K562 (cell line): ENCODE measurements at regions not wholly inside any gene's neighbourhood (a gene's known extent, or its start where the extent isn't known, plus 50 kb on each side); places are given as distances from the start of the nearest gene placed in this dataset.
A peak's percentile ranks its signal among the peaks of the same experiment; 100 is the strongest.

Source experiments
- ATAC-seq: fragments of 200-7000 bp; cut with Tn5 transposase; 3 replicates; pipeline ENCODE4 v1.9.1; 2020; ENCODE audit warnings: moderate library complexity
- BruUV-seq: library from RNA; stranded (reverse); fragments of 400-500 nt; replicated peaks from 2 replicates; lab custom pipeline; 2021; lab: Mats Ljungman, UMichigan
- CTCF ChIA-PET: fragments of 300-600 bp; formaldehyde crosslinking; extraction: SDS; loops from one replicate; lab custom pipeline; 2021; ENCODE audit warnings: low intra/inter-chr PET ratio; lab: Yijun Ruan, JAX
- POLR2A ChIA-PET: fragments of 300-600, 350-650 bp; sonication (Branson Sonifier 250); formaldehyde crosslinking; extraction: SDS; loops from one replicate; lab custom pipeline; 2021; ENCODE audit warnings: antibody characterized with exemption, inconsistent platforms; lab: Yijun Ruan, JAX
- DNase-seq, 4 experiments: peaks; one replicate each; pipeline versions ENCODE4 v3.0.0 to v3.0.0-alpha.2; 2011 to 2018; ENCODE audit warnings: low spot score in 3 of 4, mixed read lengths in 3 of 4; ENCODE audit errors: extremely low read depth in 1 of 4
- FAIRE-seq: peaks from 2 replicates; lab custom pipeline; 2011; peaks lifted over from hg19 to GRCh38; lab: Jason Lieb, UNC
- H2AFZ ChIP-seq: 2 replicates; pipeline ENCODE4 v1.6.0; 2011; ENCODE audit warnings: low read depth, low read length, control low read depth, inconsistent platforms
- H3K27ac ChIP-seq: fragments of 200-600 bp; 3 replicates; pipeline ENCODE4 v1.8.0; 2011; ENCODE audit warnings: low read depth, mild to moderate bottlenecking, control low read depth, inconsistent platforms, low read length, moderate library complexity, mixed read lengths; ENCODE audit errors: extremely low read depth
- H3K27me3 ChIP-seq, 2 experiments: fragments of 300-600 bp in 1 of 2; 2 replicates in 1 of 2; 3 replicates in 1 of 2; pipeline versions ENCODE4 v1.6.0 to v1.8.0; 2011; ENCODE audit warnings: inconsistent platforms in 2 of 2, low read length in 2 of 2, mild to moderate bottlenecking in 1 of 2, mixed read lengths in 1 of 2, moderate library complexity in 1 of 2; ENCODE audit not compliant: control insufficient read depth in 2 of 2, insufficient read depth in 2 of 2
- H3K36me3 ChIP-seq: fragments of 300-600 bp; 3 replicates; pipeline ENCODE4 v1.8.0; 2011; ENCODE audit warnings: mild to moderate bottlenecking, low read length, inconsistent platforms; ENCODE audit not compliant: control insufficient read depth, insufficient read depth
- H3K4me1 ChIP-seq, 2 experiments: fragments of 200-600 bp in 1 of 2; replicated peaks in 1 of 2; 2 replicates in 1 of 2; 3 replicates in 1 of 2; pipeline versions ENCODE4 v1.5.1 to v1.8.0; 2011; ENCODE audit warnings: inconsistent platforms in 2 of 2, low read length in 2 of 2, mild to moderate bottlenecking in 1 of 2, mixed read lengths in 1 of 2, moderate library complexity in 1 of 2; ENCODE audit not compliant: control insufficient read depth in 2 of 2, insufficient read depth in 2 of 2
- H3K4me2 ChIP-seq: 2 replicates; pipeline ENCODE4 v1.6.1; 2011; ENCODE audit warnings: low read length, control low read depth, inconsistent platforms, mixed read lengths; ENCODE audit not compliant: insufficient read depth
- H3K4me3 ChIP-seq: fragments of 200-600 bp; sonication (generic), shearing (Covaris generic); 2 replicates; pipeline ENCODE4 v1.5.1; 2016; ENCODE audit warnings: control low read depth, inconsistent platforms
- H3K79me2 ChIP-seq: fragments of 200-600 bp; 3 replicates; pipeline ENCODE4 v1.8.0; 2011; ENCODE audit warnings: low read length, inconsistent platforms; ENCODE audit not compliant: control insufficient read depth, insufficient read depth
- H3K9ac ChIP-seq, 2 experiments: 2 replicates each; pipeline versions ENCODE4 v1.6.0 to v1.6.1; 2011; ENCODE audit warnings: low read depth in 2 of 2, low read length in 2 of 2, control low read depth in 1 of 2, inconsistent platforms in 1 of 2, mild to moderate bottlenecking in 1 of 2, mixed read lengths in 1 of 2; ENCODE audit not compliant: insufficient read depth in 1 of 2
- H3K9me1 ChIP-seq: one replicate; pipeline ENCODE4 v1.6.0; 2011; ENCODE audit warnings: inconsistent platforms, mild to moderate bottlenecking, low read length, moderate library complexity; ENCODE audit not compliant: control insufficient read depth, insufficient read depth
- H3K9me3 ChIP-seq: replicated peaks from 2 replicates; pipeline ENCODE4 v1.5.1; 2011; ENCODE audit warnings: low read depth, low read length, inconsistent platforms; ENCODE audit not compliant: control insufficient read depth, insufficient read depth
- H4K20me1 ChIP-seq: replicated peaks from 2 replicates; pipeline ENCODE4 v1.6.1; 2011; ENCODE audit warnings: low read length, inconsistent platforms, mixed read lengths; ENCODE audit not compliant: control insufficient read depth, insufficient read depth
- CBFA2T2 ChIP-seq: fragments of 450-650 bp; conservative IDR thresholded peaks from 2 replicates; pipeline ENCODE4 v1.6.1; 2017; ENCODE audit warnings: mild to moderate bottlenecking
- CXXC5 ChIP-seq: fragments of 250-450 bp; sonication (Bioruptor Pico); IDR thresholded peaks from 2 replicates; pipeline ENCODE4 v1.8.0; 2022; ENCODE audit warnings: inconsistent platforms, mild to moderate bottlenecking, moderate library complexity
- DACH1 ChIP-seq: fragments of 450-650 bp; IDR thresholded peaks from 2 replicates; pipeline ENCODE4 v1.6.1; 2018; ENCODE audit not compliant: partially characterized antibody
- ELF1 ChIP-seq: fragments of 200-800 bp; sonication (Bioruptor generic); IDR thresholded peaks from 2 replicates; pipeline ENCODE4 v1.6.1; 2016; ENCODE audit warnings: missing genetic modification characterization, missing compliant biosample characterization
- ERF ChIP-seq: fragments of 450-650 bp; formaldehyde crosslinking; IDR thresholded peaks from 2 replicates; pipeline ENCODE4 v1.4.0; 2020; ENCODE audit warnings: mild to moderate bottlenecking, mixed read lengths
- ESRRA ChIP-seq: fragments of 450-650 bp; IDR thresholded peaks from 2 replicates; pipeline ENCODE4 v1.6.1; 2014; ENCODE audit warnings: low read depth, mild to moderate bottlenecking, moderate library complexity, borderline replicate concordance
- JUND ChIP-seq, 2 experiments: IDR thresholded peaks; 2 replicates in 1 of 2; 3 replicates in 1 of 2; pipeline ENCODE4 v1.6.1; 2011; ENCODE audit warnings: borderline replicate concordance in 2 of 2, low read depth in 2 of 2, low read length in 2 of 2, improper control_type of control experiment in 1 of 2, missing biosample characterization in 1 of 2, missing genetic modification characterization in 1 of 2, missing genetic modification reagents in 1 of 2
- MEIS2 ChIP-seq: fragments of 450-650 bp; IDR thresholded peaks from 2 replicates; pipeline ENCODE4 v1.6.1; 2014; ENCODE audit warnings: mild to moderate bottlenecking; ENCODE audit not compliant: partially characterized antibody
- NFE2 ChIP-seq: IDR thresholded peaks from 2 replicates; pipeline ENCODE4 v1.6.1; 2014; ENCODE audit warnings: antibody characterized with exemption, low read depth
- NFRKB ChIP-seq: fragments of 450-650 bp; IDR thresholded peaks from 2 replicates; pipeline ENCODE4 v1.6.1; 2016; ENCODE audit warnings: low read depth
- PML ChIP-seq: IDR thresholded peaks from 2 replicates; pipeline ENCODE4 v1.6.1; 2012; ENCODE audit warnings: low read length, inconsistent platforms
- POLR3A ChIP-seq: IDR thresholded peaks from 2 replicates; pipeline ENCODE4 v1.6.1; 2011; ENCODE audit warnings: borderline replicate concordance, mild to moderate bottlenecking, moderate library complexity; ENCODE audit not compliant: insufficient read length, insufficient read depth; ENCODE audit errors: extremely low read depth
- RAD21 ChIP-seq, 2 experiments: fragments of 250-450 bp in 1 of 2; fragments of 450-650 bp in 1 of 2; sonication (Bioruptor Pico) in 1 of 2; formaldehyde crosslinking in 1 of 2; IDR thresholded peaks in 1 of 2; conservative IDR thresholded peaks in 1 of 2; 2 replicates each; pipeline versions ENCODE4 v1.4.0 to v1.8.0; 2020 to 2022; ENCODE audit warnings: mild to moderate bottlenecking in 2 of 2, moderate library complexity in 1 of 2
- RNF219 ChIP-seq: fragments of 250-450 bp; sonication (Bioruptor Pico); IDR thresholded peaks from 2 replicates; pipeline ENCODE4 v1.5.0; 2022; ENCODE audit warnings: mild to moderate bottlenecking
- SMARCA4 ChIP-seq: fragments of 450-650 bp; IDR thresholded peaks from 2 replicates; pipeline ENCODE4 v1.6.1; 2016
- SMARCC2 ChIP-seq: fragments of 450-650 bp; IDR thresholded peaks from 2 replicates; pipeline ENCODE4 v1.6.1; 2017; ENCODE audit warnings: antibody characterized with exemption, moderate library complexity, mild to moderate bottlenecking, low read depth
- SRF ChIP-seq, 2 experiments: fragments of 250-450, 450-650 bp in 1 of 2; sonication (Bioruptor Pico) in 1 of 2; sonication (generic) in 1 of 2; formaldehyde crosslinking; IDR thresholded peaks; 2 replicates each; pipeline versions ENCODE4 v1.5.0 to v1.5.1; 2020 to 2022; ENCODE audit warnings: mild to moderate bottlenecking in 1 of 2, missing genetic modification reagents in 1 of 2
- ZKSCAN8 ChIP-seq: fragments of 200-800 bp; sonication (Bioruptor generic); IDR thresholded peaks from 2 replicates; pipeline ENCODE4 v1.6.1; 2016; ENCODE audit warnings: missing genetic modification characterization, missing compliant biosample characterization
- ZNF639 ChIP-seq, 2 experiments: fragments of 200-800 bp in 1 of 2; sonication (Bioruptor generic) in 1 of 2; sonication (generic) in 1 of 2; formaldehyde crosslinking in 1 of 2; IDR thresholded peaks in 1 of 2; conservative IDR thresholded peaks in 1 of 2; 2 replicates each; pipeline versions ENCODE4 v1.5.0 to v1.6.1; 2016 to 2020; ENCODE audit warnings: missing compliant biosample characterization in 1 of 2, missing genetic modification characterization in 1 of 2, missing genetic modification reagents in 1 of 2
- WGBS: fragments of 100-300 bp; shearing (Covaris generic); methylation state at CpG from one replicate; pipeline ENCODE4 v1.1.6; 2016; ENCODE audit warnings: low coverage, mixed read lengths; ENCODE audit not compliant: insufficient coverage; ENCODE audit errors: missing lambda C conversion rate; 5-methylcytosine and 5-hydroxymethylcytosine counted together
- in situ Hi-C: fragments of 300-500 bp; cut with MboI; formaldehyde crosslinking; loops from 4 replicates; pipeline ENCODE4 v1.15.0; 2018; ENCODE audit warnings: inconsistent platforms, mixed read lengths
- intact Hi-C: fragments of 100-400 bp; cut with micrococcal nuclease; formaldehyde crosslinking; loops from 2 replicates; pipeline ENCODE4 v1.14.2; 2022

GRCh38 chr17:27968206-27968732 lies 74.2 kb upstream of the NLK start:
- H3K79me2 ChIP-seq, result no peaks in the 10 kb centered on the region
- H3K9me3 ChIP-seq, result no peaks in the 10 kb centered on the region
- no TSS peak for BruUV-seq
- no peaks in the 10 kb centered on the region for H3K9me1 ChIP-seq
- peak overlapping the region; percentile 33 to 41; a peak in 3 of 4 replicates for H3K9ac ChIP-seq
- no peaks in the 10 kb centered on the region for H3K27me3 ChIP-seq
- H3K4me3 ChIP-seq, result no peak overlapping the region
- ChIA-PET POLR2A (interaction anchor here (0.6 to 1.0 kb wide), 6 partner anchors 13 to 906 kb away, joined by 3 to 4 read pairs (median 3); no protein-coding TSS in a partner anchor), CTCF (no interaction called here)
- ATAC-seq, result peak; percentile 90
- peak overlapping the region; percentile 54 for H3K4me2 ChIP-seq
- 13% methylated on average over 8 of the region's 8 CpGs for WGBS
- peak; percentile 74 to 95 (median 83) for DNase-seq
- intact Hi-C loops, result loop anchor here (5.0 kb wide), 1 partner anchor 61 kb away; no protein-coding TSS in a partner anchor
- FAIRE-seq, result peak; percentile 89
- in situ Hi-C loops, result no loop called here
- peak overlapping the region; percentile 79 for H3K27ac ChIP-seq
- peaks cover 30 to 50% of the 10 kb centered on the region in 2 experiments for H3K4me1 ChIP-seq
- H4K20me1 ChIP-seq, result no peaks in the 10 kb centered on the region
- peak overlapping the region; percentile 81 for H2AFZ ChIP-seq
- H3K36me3 ChIP-seq, result no peaks in the 10 kb centered on the region
- TF ChIP-seq SMARCC2 (peak; percentile 61; the same call in 1 of the 2 replicates), PML (peak; percentile 96), ZKSCAN8 (CRISPR knock-in tag) (peak; percentile 81), DACH1 (peak; percentile 76), SRF (CRISPR knock-in tag; IDR thresholded peaks at IDR 0.05) (peak in 1 of 2 experiments; percentile 89; a peak in 1 of 4 replicates), ZNF639 (CRISPR knock-in tag; conservative IDR thresholded peaks at IDR 0.05 in 1 of 2, IDR thresholded peaks at IDR 0.05 in 1 of 2) (peak in 1 of 2 experiments; percentile 91; a peak in 2 of 4 replicates), ELF1 (tag) (0 out of 2 replicates have a peak, but pooled peaks have one; percentile 6), RAD21 (CRISPR knock-in tag; conservative IDR thresholded peaks at IDR 0.05 in 1 of 2, IDR thresholded peaks at IDR 0.05 in 1 of 2) (0 out of 4 replicates have a peak, but pooled peaks of 1 of the 2 experiments have one; percentile 21), CBFA2T2 (peak; percentile 99), ERF (CRISPR knock-in tag) (0 out of 2 replicates have a peak, but pooled peaks have one; percentile 54), RNF219 (CRISPR knock-in tag) (no peak), SMARCA4 (peak; percentile 89), MEIS2 (peak; percentile 58), JUND (IDR thresholded peaks at IDR 0.05; ENCODE audit: borderline replicate concordance, low read depth, low read length) (peak; percentile 68), JUND (tag; IDR thresholded peaks at IDR 0.05; ENCODE audit: borderline replicate concordance, low read depth, low read length) (peak; percentile 78; the same call in 2 of the 3 replicates), NFRKB (peak; percentile 65), NFE2 (peak; percentile 28; the same call in 1 of the 2 replicates), ESRRA (0 out of 2 replicates have a peak, but pooled peaks have one; percentile 25), POLR3A (no peak), CXXC5 (CRISPR knock-in tag) (peak; percentile 91)
